Loucy (cell line): ENCODE measurements at regions not wholly inside any gene's neighbourhood (a gene's known extent, or its start where the extent isn't known, plus 50 kb on each side); places are given as distances from the start of the nearest gene placed in this dataset.

ENCODE experiments used
- EZH2phosphoT487 ChIP-seq: fragments of 200-600 bp; IDR thresholded peaks from 2 replicates; pipeline ENCODE4 v1.6.1; 2018; ENCODE audit warnings: antibody characterized with exemption, mild to moderate bottlenecking, moderate library complexity, borderline replicate concordance
- TF ChIP-seq, protein P1 (sequence below): fragments of 200-600 bp; sonication (generic); conservative IDR thresholded peaks from 2 replicates; pipeline ENCODE4 v1.5.1; 2014; ENCODE audit warnings: mild to moderate bottlenecking, antibody characterized with exemption, low read length

DNA sequence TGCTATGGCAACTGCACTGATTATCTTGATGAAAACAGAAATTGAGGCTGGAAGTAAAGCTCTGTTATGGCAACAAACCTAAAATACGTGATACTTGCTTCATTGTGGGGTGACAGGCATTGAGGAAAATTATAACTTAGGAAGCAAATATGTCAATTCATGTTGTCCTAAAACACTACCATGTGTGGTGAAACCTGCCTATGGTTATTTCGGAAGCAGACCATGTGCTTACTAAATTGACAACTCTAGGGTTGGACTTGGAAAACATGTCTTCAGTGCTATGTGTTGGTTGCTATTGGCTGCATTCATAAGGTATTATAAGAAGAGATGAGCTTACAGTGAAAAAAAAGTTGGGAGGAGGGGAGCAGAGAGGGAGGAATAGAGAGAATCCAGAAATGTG is 55.0 kb upstream of the C14orf132 start:
- TF ChIP-seq, protein P1, sequence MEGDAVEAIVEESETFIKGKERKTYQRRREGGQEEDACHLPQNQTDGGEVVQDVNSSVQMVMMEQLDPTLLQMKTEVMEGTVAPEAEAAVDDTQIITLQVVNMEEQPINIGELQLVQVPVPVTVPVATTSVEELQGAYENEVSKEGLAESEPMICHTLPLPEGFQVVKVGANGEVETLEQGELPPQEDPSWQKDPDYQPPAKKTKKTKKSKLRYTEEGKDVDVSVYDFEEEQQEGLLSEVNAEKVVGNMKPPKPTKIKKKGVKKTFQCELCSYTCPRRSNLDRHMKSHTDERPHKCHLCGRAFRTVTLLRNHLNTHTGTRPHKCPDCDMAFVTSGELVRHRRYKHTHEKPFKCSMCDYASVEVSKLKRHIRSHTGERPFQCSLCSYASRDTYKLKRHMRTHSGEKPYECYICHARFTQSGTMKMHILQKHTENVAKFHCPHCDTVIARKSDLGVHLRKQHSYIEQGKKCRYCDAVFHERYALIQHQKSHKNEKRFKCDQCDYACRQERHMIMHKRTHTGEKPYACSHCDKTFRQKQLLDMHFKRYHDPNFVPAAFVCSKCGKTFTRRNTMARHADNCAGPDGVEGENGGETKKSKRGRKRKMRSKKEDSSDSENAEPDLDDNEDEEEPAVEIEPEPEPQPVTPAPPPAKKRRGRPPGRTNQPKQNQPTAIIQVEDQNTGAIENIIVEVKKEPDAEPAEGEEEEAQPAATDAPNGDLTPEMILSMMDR: no peak
- no peak for TF ChIP-seq EZH2phosphoT487
